ENCODE measurements at regions not wholly inside any gene's neighbourhood (a gene's known extent, or its start where the extent isn't known, plus 50 kb on each side); places are given as distances from the start of the nearest gene placed in this dataset.

- peaks cover 36% of the 10 kb centered on the region for H3K9me3 Mint-ChIP-seq
- H3K4me1 Mint-ChIP-seq (ENCODE audit: low read depth): peaks cover 13% of the 10 kb centered on the region
- intact Hi-C loops (cut with micrococcal nuclease): no loop called here
- no peak overlapping the region for H3K27ac Mint-ChIP-seq
- no peaks in the 10 kb centered on the region for H3K36me3 Mint-ChIP-seq (ENCODE audit: low read depth)
- H3K27me3 Mint-ChIP-seq: no peaks in the 10 kb centered on the region
- H3K4me3 Mint-ChIP-seq: no peak overlapping the region
These were observed 110.7 kb downstream of the INHBA start for GRCh38 chr7:41592236-41592635.

GRCh38 chr7:41590986-41591385 lies 111.9 kb downstream of the INHBA start:
- intact Hi-C loops (cut with micrococcal nuclease): no loop called here
- Mint-ChIP-seq H3K27me3 (no peaks in the 10 kb centered on the region), H3K4me1 (ENCODE audit: low read depth) (peaks cover 13% of the 10 kb centered on the region), H3K27ac (no peak overlapping the region), H3K36me3 (ENCODE audit: low read depth) (no peaks in the 10 kb centered on the region), H3K4me3 (no peak overlapping the region), H3K9me3 (peaks cover 24% of the 10 kb centered on the region)

GRCh38 chr7:41588341-41588740 lies 114.5 kb downstream of the INHBA start:
- H3K36me3 Mint-ChIP-seq (ENCODE audit: low read depth): no peaks in the 10 kb centered on the region
- intact Hi-C loops (cut with micrococcal nuclease): no loop called here
- H3K4me3 Mint-ChIP-seq: no peak overlapping the region
- H3K27me3 Mint-ChIP-seq: no peaks in the 10 kb centered on the region
- H3K4me1 Mint-ChIP-seq (ENCODE audit: low read depth): peaks cover 13% of the 10 kb centered on the region
- H3K27ac Mint-ChIP-seq: no peak overlapping the region
- H3K9me3 Mint-ChIP-seq: peaks cover 8% of the 10 kb centered on the region

- Mint-ChIP-seq H3K4me3 (no peak overlapping the region), H3K9me3 (peaks cover 8% of the 10 kb centered on the region), H3K36me3 (ENCODE audit: low read depth) (no peaks in the 10 kb centered on the region), H3K4me1 (ENCODE audit: low read depth) (peaks cover 6% of the 10 kb centered on the region), H3K27ac (no peak overlapping the region), H3K27me3 (no peaks in the 10 kb centered on the region)
- intact Hi-C loops (cut with micrococcal nuclease): no loop called here
These were observed 115.8 kb downstream of the INHBA start for GRCh38 chr7:41586931-41587640.

GRCh38 chr7:41584746-41585145 lies 118.1 kb downstream of the INHBA start:
- no peak overlapping the region for H3K4me3 Mint-ChIP-seq
- no peak overlapping the region for H3K27ac Mint-ChIP-seq
- intact Hi-C loops (cut with micrococcal nuclease): no loop called here

GRCh38 chr7:41582116-41582515 lies 120.8 kb downstream of the INHBA start:
- intact Hi-C loops (cut with micrococcal nuclease): no loop called here
- no peak overlapping the region for H3K4me3 Mint-ChIP-seq

More at GRCh38 chr7:41584746-41585145, 118.1 kb downstream of the INHBA start:
- no peaks in the 10 kb centered on the region for H3K36me3 Mint-ChIP-seq (ENCODE audit: low read depth)
- H3K27me3 Mint-ChIP-seq: no peaks in the 10 kb centered on the region
- peaks cover 5% of the 10 kb centered on the region for H3K4me1 Mint-ChIP-seq (ENCODE audit: low read depth)
- H3K9me3 Mint-ChIP-seq: no peaks in the 10 kb centered on the region

GRCh38 chr7:41581041-41581440 lies 121.8 kb downstream of the INHBA start:
- H3K27me3 Mint-ChIP-seq: no peaks in the 10 kb centered on the region
- intact Hi-C loops (cut with micrococcal nuclease): no loop called here
- H3K9me3 Mint-ChIP-seq: no peaks in the 10 kb centered on the region
- no peak overlapping the region for H3K27ac Mint-ChIP-seq
- H3K4me1 Mint-ChIP-seq (ENCODE audit: low read depth): no peaks in the 10 kb centered on the region
- H3K4me3 Mint-ChIP-seq: no peak overlapping the region
- H3K36me3 Mint-ChIP-seq (ENCODE audit: low read depth): no peaks in the 10 kb centered on the region

More at GRCh38 chr7:41582116-41582515, 120.8 kb downstream of the INHBA start:
- H3K9me3 Mint-ChIP-seq: no peaks in the 10 kb centered on the region
- H3K4me1 Mint-ChIP-seq (ENCODE audit: low read depth): no peaks in the 10 kb centered on the region
- H3K36me3 Mint-ChIP-seq (ENCODE audit: low read depth): no peaks in the 10 kb centered on the region
- H3K27me3 Mint-ChIP-seq: no peaks in the 10 kb centered on the region
- no peak overlapping the region for H3K27ac Mint-ChIP-seq

GRCh38 chr7:41579961-41580935 lies 122.6 kb downstream of the INHBA start:
- H3K36me3 Mint-ChIP-seq (ENCODE audit: low read depth): no peaks in the 10 kb centered on the region
- intact Hi-C loops (cut with micrococcal nuclease): no loop called here
- H3K27ac Mint-ChIP-seq: no peak overlapping the region
- no peaks in the 10 kb centered on the region for H3K9me3 Mint-ChIP-seq
- no peaks in the 10 kb centered on the region for H3K4me1 Mint-ChIP-seq (ENCODE audit: low read depth)
- H3K27me3 Mint-ChIP-seq: no peaks in the 10 kb centered on the region
- no peak overlapping the region for H3K4me3 Mint-ChIP-seq

GRCh38 chr7:41578700-41579099 lies 124.2 kb downstream of the INHBA start:
- H3K36me3 Mint-ChIP-seq (ENCODE audit: low read depth): no peaks in the 10 kb centered on the region

GRCh38 chr7:41576166-41576565 lies 126.7 kb downstream of the INHBA start:
- H3K9me3 Mint-ChIP-seq: no peaks in the 10 kb centered on the region
- no peaks in the 10 kb centered on the region for H3K36me3 Mint-ChIP-seq (ENCODE audit: low read depth)
- H3K27me3 Mint-ChIP-seq: no peaks in the 10 kb centered on the region
- no peak overlapping the region for H3K4me3 Mint-ChIP-seq
- no peaks in the 10 kb centered on the region for H3K4me1 Mint-ChIP-seq (ENCODE audit: low read depth)
- intact Hi-C loops (cut with micrococcal nuclease): no loop called here
- H3K27ac Mint-ChIP-seq: no peak overlapping the region

More at GRCh38 chr7:41578700-41579099, 124.2 kb downstream of the INHBA start:
- Mint-ChIP-seq H3K27ac (no peak overlapping the region), H3K4me3 (no peak overlapping the region), H3K4me1 (ENCODE audit: low read depth) (no peaks in the 10 kb centered on the region), H3K27me3 (no peaks in the 10 kb centered on the region), H3K9me3 (no peaks in the 10 kb centered on the region)
- intact Hi-C loops (cut with micrococcal nuclease): no loop called here

- intact Hi-C loops (cut with micrococcal nuclease): no loop called here
- no peaks in the 10 kb centered on the region for H3K4me1 Mint-ChIP-seq (ENCODE audit: low read depth)
- no peaks in the 10 kb centered on the region for H3K27me3 Mint-ChIP-seq
- no peak overlapping the region for H3K4me3 Mint-ChIP-seq
- H3K36me3 Mint-ChIP-seq (ENCODE audit: low read depth): no peaks in the 10 kb centered on the region
- H3K9me3 Mint-ChIP-seq: no peaks in the 10 kb centered on the region
- no peak overlapping the region for H3K27ac Mint-ChIP-seq
These were observed 128.5 kb downstream of the INHBA start for GRCh38 chr7:41574377-41574776.

- Mint-ChIP-seq H3K27ac (no peak overlapping the region), H3K9me3 (no peaks in the 10 kb centered on the region), H3K36me3 (ENCODE audit: low read depth) (no peaks in the 10 kb centered on the region), H3K4me1 (ENCODE audit: low read depth) (no peaks in the 10 kb centered on the region), H3K27me3 (no peaks in the 10 kb centered on the region), H3K4me3 (no peak overlapping the region)
- intact Hi-C loops (cut with micrococcal nuclease): no loop called here
These were observed 129.0 kb downstream of the INHBA start for GRCh38 chr7:41573862-41574261.

GRCh38 chr7:41573443-41573842 lies 129.4 kb downstream of the INHBA start:
- intact Hi-C loops (cut with micrococcal nuclease): no loop called here
- H3K27me3 Mint-ChIP-seq: no peaks in the 10 kb centered on the region
- no peak overlapping the region for H3K27ac Mint-ChIP-seq
- H3K36me3 Mint-ChIP-seq (ENCODE audit: low read depth): no peaks in the 10 kb centered on the region
- H3K9me3 Mint-ChIP-seq: no peaks in the 10 kb centered on the region
- no peaks in the 10 kb centered on the region for H3K4me1 Mint-ChIP-seq (ENCODE audit: low read depth)
- no peak overlapping the region for H3K4me3 Mint-ChIP-seq

- Mint-ChIP-seq H3K27ac (no peak overlapping the region), H3K36me3 (ENCODE audit: low read depth) (no peaks in the 10 kb centered on the region), H3K4me1 (ENCODE audit: low read depth) (no peaks in the 10 kb centered on the region), H3K4me3 (no peak overlapping the region), H3K9me3 (no peaks in the 10 kb centered on the region), H3K27me3 (no peaks in the 10 kb centered on the region)
- intact Hi-C loops (cut with micrococcal nuclease): no loop called here
These were observed 129.9 kb downstream of the INHBA start for GRCh38 chr7:41573015-41573414.
